Urothelium cell line (cell line): ENCODE measurements at regions not wholly inside any gene's neighbourhood (a gene's known extent, or its start where the extent isn't known, plus 50 kb on each side); places are given as distances from the start of the nearest gene placed in this dataset.

Source experiments
- DNase-seq: peaks from one replicate; pipeline ENCODE4 v3.0.0; 2011; ENCODE audit warnings: low spot score, mixed read lengths
- FAIRE-seq: peaks from 2 replicates; lab custom pipeline; 2011; peaks lifted over from hg19 to GRCh38; lab: Jason Lieb, UNC

DNA sequence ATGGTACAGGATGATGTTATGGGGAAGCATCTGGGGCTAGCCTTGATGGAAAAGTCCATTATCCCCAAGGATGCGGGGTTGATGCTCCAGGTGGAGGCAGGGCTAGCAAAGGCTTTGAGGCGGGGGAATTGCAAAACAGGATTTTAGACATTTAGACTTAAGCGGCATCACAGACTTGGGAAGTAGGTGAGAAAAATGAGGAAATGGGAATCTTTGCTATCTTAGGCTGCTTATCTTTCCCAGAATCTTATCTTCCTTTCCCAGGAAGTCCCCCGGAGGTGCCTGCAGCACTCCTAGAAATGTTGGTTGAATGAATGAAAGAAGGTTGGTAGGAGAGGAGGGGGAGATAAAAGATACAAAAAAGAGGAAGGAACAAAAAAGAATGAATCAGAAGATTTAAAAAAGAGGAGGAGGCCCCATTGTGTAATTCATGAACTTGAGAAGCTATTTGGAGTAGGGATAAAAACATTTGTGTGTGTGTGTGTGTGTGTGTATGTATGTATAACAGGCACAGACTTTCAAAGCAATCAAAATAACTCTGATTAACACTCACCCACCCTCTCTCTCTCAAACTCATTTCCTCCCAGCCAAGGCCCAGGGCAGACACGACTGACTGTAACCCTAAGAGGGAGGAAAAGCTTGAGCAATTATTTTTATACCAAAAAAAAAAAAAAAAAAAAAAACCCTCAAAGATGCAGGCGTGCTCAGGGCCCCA, 62.5 kb upstream of the TBX3 start:
- no peak for FAIRE-seq
- DNase-seq = no peak

DNA sequence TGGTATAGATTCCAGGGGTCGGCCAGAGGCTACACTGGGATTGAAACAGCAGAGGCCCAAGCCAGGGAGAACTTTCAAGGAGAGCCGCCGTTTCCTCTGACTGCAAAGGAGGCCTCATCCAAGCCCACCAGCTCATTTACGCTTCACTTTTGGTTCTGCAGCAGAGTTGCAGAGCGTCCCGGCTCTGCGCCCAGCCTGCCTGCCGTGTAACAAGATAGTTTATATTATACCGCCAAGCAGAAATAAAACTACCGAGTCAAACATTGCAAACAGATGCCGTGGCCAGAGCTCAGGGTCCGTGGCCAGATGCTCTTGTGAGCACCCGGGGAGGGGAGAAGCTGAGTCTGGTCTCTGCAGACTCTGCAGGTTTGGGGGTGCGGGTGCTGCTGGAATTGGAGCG, 60.7 kb upstream of the TBX3 start:
- FAIRE-seq (no peak), DNase-seq (no peak)

DNA sequence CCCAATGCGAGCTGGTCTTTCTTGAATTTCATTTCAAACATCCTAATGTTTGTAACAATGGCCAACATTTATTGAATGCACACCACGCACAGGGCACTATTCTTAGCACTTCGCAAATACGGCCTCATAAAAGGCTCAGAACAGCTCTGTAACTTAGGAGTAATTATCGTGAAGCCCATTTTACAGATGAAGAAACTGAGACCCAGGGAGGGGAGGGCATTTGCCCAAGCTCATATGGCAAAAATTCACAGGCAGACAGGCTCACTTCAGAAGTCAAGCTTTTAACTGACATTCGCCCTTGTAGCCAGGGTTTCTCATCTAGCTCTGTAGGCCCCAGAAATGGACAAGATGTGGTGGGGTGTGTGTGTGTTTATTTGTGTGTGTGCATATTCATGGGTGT, 60.3 kb upstream of the TBX3 start:
- FAIRE-seq = no peak

DNA sequence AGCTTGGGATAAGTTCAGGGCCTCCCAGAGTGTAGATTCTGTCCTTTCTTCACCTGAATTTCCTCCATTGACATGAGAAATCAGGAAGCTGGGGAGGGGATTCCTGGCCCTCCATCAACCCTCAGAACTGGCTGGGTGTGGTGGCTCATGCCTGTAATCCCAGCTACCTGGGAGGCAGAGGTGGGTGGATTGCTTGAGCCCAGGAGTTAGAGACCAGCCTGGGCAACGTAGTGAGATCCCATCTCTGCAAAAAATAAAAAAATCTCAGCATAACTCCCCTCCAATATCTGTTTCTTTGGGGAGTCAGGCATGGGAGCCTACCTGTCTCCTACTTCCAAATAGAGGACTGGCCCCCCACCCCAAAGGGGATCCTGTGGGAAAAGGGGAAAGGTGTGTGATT, 59.8 kb upstream of the TBX3 start:
- no peak for DNase-seq
- FAIRE-seq = no peak

More for the DNA sequence above, 60.3 kb upstream of the TBX3 start:
- DNase-seq = no peak

DNA sequence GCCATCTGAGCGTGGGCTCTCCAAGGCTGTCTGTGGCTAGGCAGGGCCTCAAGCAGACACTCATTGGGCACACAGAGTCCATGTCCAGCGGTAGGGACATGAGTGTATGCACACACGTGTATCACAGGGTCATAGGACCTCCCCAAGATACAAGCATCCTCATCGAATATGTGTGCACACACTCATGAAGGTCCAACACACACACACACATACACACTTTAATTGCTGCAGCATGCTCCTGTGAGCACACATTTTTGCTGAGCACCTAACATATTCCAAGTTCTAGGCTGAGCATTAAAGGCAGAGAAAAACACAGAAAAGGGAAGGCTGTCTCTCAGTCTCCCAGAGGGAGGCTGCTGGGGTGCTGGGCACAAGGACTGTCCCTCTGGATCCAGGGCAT, 59.3 kb upstream of the TBX3 start:
- DNase-seq (no peak), FAIRE-seq (no peak)

DNA sequence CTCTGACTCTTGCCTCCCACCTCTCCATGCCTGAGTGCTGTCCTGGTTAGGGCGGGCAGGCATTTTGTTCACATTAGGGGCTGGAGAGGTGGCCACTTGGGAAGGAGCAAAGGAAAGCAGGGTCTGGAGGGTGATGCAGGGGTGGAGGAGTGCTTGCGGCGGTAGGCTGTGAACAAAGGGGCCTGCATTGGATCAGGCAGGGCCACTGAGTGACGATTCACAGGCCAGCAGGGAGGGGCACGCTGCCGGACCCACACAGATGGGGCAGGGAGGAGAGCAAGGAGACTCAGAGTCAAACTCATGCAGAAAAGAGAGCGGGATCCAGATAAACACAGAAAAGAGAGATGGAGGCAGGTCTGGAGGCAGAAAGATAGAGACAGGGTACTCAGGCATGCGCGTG, 58.4 kb upstream of the TBX3 start:
- DNase-seq (no peak), FAIRE-seq (no peak)

DNA sequence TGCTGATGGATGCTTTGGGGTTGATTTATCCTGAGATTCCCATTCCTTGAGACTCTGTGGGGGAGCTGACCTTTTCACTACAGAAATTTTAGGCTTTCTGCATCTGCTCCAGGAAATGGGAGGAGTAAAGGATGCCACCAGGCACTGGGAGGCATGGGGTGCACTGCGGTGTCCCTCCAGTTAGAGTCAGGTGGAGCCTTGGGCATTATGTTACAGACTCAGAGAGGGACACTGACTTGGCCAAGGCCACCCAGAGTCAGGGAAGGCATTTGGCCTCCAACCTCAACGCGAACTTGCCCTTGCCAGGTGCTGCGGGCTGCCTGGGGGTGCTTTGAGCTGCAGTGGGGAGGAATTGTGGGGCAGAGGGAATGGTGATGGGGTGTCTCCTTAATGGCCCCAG, 58.0 kb upstream of the TBX3 start:
- DNase-seq (no peak), FAIRE-seq (no peak)

DNA sequence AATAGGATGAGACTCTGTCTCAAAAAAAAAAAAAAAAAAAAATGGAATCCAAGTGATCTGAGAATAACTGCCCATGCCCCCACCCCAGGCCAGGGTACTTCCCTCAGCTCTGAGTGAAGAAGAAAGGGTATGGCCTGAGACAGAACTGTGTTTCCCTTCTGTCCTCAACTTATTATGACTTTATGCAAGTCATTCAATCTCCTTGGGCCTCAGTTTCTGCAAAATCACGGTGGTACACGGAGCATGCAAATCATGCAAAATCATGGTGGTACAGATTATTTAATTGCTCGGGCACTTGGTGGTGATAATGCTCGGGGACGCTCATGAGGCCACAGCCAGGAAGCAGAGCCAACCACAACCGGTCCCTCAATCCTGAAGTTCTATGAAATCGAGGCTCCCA, 56.5 kb upstream of the TBX3 start:
- DNase-seq = no peak
- FAIRE-seq = no peak

DNA sequence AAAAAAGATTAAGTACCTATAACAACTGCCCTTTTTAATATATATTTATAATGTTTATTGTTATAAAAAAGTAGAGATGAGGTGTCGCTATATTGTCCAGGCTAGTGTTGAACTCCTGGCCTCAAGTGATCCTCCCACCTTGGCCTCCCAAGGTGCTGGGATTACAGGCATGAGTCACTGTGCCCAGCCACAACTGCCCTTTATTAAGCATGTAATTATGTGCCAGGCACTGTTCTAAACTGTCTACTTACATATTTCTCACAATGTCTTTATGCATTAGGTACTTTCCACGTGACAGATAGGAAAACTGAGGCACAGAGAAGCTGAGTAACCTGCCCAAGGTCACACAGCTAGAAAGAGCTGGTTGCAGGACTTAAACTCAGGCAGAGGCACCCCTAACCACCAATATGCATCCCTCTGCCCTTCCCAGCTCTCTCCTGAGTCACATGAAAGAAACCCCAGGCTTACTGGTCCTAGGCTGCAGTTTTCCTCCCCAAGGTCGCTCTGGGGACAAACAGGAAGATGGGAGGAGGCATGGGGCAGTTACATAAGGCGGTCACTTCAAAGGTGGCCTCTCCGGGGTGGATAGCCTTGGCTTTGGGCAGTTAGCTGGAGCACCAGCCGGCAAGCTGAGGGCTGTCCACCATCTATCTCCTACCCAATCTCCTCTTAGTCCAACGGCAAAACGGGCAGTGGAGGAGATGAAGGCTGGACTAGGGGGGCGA, 54.6 kb upstream of the TBX3 start:
- no peak for DNase-seq
- no peak for FAIRE-seq

DNA sequence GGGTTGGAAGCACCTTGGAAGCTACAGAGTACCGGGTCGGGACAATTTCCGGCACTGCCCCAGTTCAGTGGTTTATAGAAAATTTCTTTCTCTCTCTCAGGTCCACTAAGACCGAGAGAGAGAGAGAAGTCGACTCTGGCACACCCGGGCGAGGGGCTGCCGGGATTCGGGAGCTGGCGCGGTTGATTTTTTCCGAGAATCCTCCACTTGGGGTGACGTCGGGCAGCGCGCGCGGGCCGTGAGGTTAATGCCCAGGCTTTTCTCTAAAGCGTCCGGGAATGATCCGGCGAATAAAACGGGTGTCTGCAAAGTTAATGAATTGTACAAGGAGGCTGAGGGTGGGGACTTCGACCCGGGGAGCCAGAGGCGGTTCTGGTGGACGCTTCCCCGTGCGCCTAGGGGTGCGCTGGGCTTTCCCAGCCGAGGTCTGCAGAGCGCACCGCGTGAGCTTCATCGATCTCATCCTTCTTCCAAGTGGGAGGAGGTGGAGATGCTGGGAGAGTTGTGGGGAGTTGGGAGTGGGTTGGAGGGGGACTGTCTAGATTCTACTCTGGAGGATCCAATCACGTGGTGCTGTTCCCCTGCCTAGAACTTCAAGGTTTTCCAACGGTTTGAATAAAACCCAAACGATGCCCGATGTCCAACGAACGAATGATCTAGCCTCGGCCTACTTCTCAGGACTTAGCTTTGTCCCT, 51.9 kb upstream of the TBX3 start:
- DNase-seq (no peak), FAIRE-seq (no peak)

DNA sequence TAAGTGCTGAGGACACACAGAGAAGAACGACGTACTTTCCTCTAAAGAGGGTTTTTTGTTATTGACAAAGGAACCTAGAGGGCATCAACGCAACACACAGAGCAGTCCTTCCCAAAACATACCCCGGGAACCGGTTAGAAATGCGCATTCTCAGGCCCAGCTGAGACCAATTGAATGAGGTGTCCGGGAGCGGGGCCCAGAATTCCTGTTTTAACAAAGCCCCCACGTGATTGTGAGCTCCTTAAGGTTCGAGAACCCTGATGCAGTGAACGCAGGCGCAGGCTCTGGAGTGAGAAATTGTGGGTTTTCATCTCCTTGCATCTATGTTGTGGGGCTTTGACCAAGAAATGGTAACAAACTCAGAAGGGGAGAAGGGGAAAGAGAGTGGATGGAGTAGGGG, 51.0 kb upstream of the TBX3 start:
- FAIRE-seq (no peak), DNase-seq (no peak)

DNA sequence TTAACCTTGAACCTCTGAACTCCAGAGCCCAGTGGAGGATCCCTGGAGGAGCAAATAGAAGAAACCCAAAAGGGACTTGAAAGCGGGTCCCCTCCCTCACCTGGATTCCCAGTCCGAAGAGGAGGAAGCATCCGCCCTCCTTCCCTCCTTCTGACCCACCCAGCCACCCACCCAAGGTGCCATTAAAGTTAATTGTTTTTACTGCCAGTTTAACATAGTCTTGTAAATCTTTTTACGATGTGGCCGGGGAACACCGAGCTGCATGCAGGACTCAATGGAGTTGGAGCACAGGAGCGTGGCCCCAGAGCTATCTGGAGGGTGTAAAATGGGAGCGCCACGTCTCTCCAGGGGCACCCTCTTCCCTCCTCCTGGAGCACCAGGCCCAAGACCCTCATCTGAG, 49.9 kb upstream of the TBX3 start:
- FAIRE-seq (no peak), DNase-seq (no peak)
